GM19468 (cell line): ENCODE measurements at regions not wholly inside any gene's neighbourhood (a gene's known extent, or its start where the extent isn't known, plus 50 kb on each side); places are given as distances from the start of the nearest gene placed in this dataset.
A peak's percentile ranks its signal among the peaks of the same experiment; 100 is the strongest.

Source experiments
- ATAC-seq: cut with Tn5 transposase; IDR thresholded peaks from one replicate; pipeline ENCODE4 v1.9.1; 2021; ENCODE audit warnings: mild to moderate bottlenecking, moderate library complexity, moderate number of reproducible peaks; ENCODE audit not compliant: unreplicated experiment; ENCODE audit errors: extremely low read depth

- ATAC-seq, result no peak
Measured at GRCh38 chr12:39127401-39127800, 222.0 kb upstream of the CPNE8 start.

GRCh38 chr12:39125566-39125965 lies 220.2 kb upstream of the CPNE8 start:
- no peak for ATAC-seq

GRCh38 chr12:39124768-39125167 lies 219.4 kb upstream of the CPNE8 start:
- no peak for ATAC-seq

GRCh38 chr12:39123580-39124253 lies 218.3 kb upstream of the CPNE8 start:
- ATAC-seq, result no peak

- no peak for ATAC-seq
Measured at GRCh38 chr12:39122562-39123204, 217.3 kb upstream of the CPNE8 start.

- no peak for ATAC-seq
Measured at GRCh38 chr12:39116861-39117260, 211.5 kb upstream of the CPNE8 start.

GRCh38 chr12:39112064-39112463 lies 206.7 kb upstream of the CPNE8 start:
- ATAC-seq, result no peak

GRCh38 chr12:39105111-39105510 lies 199.7 kb upstream of the CPNE8 start:
- ATAC-seq, result no peak

GRCh38 chr12:39103552-39104165 lies 198.3 kb upstream of the CPNE8 start:
- ATAC-seq, result peak; percentile 88

- ATAC-seq, result no peak
Measured at GRCh38 chr12:39102474-39103209, 197.3 kb upstream of the CPNE8 start.

- ATAC-seq, result no peak
Measured at GRCh38 chr12:39095636-39096330, 190.4 kb upstream of the CPNE8 start.

- ATAC-seq, result no peak
Measured at GRCh38 chr12:39081910-39082309, 176.5 kb upstream of the CPNE8 start.

GRCh38 chr12:39077226-39077625 lies 171.8 kb upstream of the CPNE8 start:
- ATAC-seq, result no peak

GRCh38 chr12:39074063-39074462 lies 168.7 kb upstream of the CPNE8 start:
- no peak for ATAC-seq

- ATAC-seq, result no peak
Measured at GRCh38 chr12:39072658-39073057, 167.3 kb upstream of the CPNE8 start.

- ATAC-seq, result no peak
Measured at GRCh38 chr12:39071611-39072010, 166.2 kb upstream of the CPNE8 start.

- ATAC-seq, result no peak
Measured at GRCh38 chr12:39070775-39071174, 165.4 kb upstream of the CPNE8 start.

- ATAC-seq, result no peak
Measured at GRCh38 chr12:39065455-39065854, 160.1 kb upstream of the CPNE8 start.

- ATAC-seq, result no peak
Measured at GRCh38 chr12:39064708-39065107, 159.3 kb upstream of the CPNE8 start.

GRCh38 chr12:39062266-39062996 lies 157.0 kb upstream of the CPNE8 start:
- no peak for ATAC-seq
